ENCODE measurements at regions not wholly inside any gene's neighbourhood (a gene's known extent, or its start where the extent isn't known, plus 50 kb on each side); places are given as distances from the start of the nearest gene placed in this dataset.

DNA sequence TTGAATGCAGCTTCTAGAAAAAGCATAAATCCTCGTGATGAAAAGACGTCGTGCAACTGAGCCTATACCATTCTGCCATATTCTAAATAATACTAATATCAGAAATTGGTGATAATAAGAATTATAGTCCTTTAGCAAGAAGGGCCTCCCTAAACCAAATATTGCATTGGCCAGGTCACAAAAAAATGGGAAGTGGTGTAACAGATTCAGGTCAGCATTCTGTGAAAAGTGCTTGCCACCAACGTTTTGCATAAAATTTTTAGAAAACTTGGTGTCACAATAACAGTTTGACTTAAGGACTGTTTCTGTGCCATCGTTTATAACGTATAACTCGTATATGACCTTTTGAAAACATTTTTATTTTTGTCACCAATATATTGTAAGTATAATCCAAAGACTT is 603.6 kb downstream of the CPS1 start (continued):
- TF ChIP-seq, protein P1, sequence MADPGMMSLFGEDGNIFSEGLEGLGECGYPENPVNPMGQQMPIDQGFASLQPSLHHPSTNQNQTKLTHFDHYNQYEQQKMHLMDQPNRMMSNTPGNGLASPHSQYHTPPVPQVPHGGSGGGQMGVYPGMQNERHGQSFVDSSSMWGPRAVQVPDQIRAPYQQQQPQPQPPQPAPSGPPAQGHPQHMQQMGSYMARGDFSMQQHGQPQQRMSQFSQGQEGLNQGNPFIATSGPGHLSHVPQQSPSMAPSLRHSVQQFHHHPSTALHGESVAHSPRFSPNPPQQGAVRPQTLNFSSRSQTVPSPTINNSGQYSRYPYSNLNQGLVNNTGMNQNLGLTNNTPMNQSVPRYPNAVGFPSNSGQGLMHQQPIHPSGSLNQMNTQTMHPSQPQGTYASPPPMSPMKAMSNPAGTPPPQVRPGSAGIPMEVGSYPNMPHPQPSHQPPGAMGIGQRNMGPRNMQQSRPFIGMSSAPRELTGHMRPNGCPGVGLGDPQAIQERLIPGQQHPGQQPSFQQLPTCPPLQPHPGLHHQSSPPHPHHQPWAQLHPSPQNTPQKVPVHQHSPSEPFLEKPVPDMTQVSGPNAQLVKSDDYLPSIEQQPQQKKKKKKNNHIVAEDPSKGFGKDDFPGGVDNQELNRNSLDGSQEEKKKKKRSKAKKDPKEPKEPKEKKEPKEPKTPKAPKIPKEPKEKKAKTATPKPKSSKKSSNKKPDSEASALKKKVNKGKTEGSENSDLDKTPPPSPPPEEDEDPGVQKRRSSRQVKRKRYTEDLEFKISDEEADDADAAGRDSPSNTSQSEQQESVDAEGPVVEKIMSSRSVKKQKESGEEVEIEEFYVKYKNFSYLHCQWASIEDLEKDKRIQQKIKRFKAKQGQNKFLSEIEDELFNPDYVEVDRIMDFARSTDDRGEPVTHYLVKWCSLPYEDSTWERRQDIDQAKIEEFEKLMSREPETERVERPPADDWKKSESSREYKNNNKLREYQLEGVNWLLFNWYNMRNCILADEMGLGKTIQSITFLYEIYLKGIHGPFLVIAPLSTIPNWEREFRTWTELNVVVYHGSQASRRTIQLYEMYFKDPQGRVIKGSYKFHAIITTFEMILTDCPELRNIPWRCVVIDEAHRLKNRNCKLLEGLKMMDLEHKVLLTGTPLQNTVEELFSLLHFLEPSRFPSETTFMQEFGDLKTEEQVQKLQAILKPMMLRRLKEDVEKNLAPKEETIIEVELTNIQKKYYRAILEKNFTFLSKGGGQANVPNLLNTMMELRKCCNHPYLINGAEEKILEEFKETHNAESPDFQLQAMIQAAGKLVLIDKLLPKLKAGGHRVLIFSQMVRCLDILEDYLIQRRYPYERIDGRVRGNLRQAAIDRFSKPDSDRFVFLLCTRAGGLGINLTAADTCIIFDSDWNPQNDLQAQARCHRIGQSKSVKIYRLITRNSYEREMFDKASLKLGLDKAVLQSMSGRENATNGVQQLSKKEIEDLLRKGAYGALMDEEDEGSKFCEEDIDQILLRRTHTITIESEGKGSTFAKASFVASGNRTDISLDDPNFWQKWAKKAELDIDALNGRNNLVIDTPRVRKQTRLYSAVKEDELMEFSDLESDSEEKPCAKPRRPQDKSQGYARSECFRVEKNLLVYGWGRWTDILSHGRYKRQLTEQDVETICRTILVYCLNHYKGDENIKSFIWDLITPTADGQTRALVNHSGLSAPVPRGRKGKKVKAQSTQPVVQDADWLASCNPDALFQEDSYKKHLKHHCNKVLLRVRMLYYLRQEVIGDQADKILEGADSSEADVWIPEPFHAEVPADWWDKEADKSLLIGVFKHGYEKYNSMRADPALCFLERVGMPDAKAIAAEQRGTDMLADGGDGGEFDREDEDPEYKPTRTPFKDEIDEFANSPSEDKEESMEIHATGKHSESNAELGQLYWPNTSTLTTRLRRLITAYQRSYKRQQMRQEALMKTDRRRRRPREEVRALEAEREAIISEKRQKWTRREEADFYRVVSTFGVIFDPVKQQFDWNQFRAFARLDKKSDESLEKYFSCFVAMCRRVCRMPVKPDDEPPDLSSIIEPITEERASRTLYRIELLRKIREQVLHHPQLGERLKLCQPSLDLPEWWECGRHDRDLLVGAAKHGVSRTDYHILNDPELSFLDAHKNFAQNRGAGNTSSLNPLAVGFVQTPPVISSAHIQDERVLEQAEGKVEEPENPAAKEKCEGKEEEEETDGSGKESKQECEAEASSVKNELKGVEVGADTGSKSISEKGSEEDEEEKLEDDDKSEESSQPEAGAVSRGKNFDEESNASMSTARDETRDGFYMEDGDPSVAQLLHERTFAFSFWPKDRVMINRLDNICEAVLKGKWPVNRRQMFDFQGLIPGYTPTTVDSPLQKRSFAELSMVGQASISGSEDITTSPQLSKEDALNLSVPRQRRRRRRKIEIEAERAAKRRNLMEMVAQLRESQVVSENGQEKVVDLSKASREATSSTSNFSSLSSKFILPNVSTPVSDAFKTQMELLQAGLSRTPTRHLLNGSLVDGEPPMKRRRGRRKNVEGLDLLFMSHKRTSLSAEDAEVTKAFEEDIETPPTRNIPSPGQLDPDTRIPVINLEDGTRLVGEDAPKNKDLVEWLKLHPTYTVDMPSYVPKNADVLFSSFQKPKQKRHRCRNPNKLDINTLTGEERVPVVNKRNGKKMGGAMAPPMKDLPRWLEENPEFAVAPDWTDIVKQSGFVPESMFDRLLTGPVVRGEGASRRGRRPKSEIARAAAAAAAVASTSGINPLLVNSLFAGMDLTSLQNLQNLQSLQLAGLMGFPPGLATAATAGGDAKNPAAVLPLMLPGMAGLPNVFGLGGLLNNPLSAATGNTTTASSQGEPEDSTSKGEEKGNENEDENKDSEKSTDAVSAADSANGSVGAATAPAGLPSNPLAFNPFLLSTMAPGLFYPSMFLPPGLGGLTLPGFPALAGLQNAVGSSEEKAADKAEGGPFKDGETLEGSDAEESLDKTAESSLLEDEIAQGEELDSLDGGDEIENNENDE (IDR thresholded peaks at IDR 0.05; ENCODE audit: insufficient replicate concordance, low read length): no peak
- TF ChIP-seq CTCF (IDR thresholded peaks at IDR 0.05; ENCODE audit: control extremely low read depth in 1 of 3, insufficient read depth in 1 of 3, low read depth in 1 of 3, low read length in 3 of 3) (no peak), TAF1 (IDR thresholded peaks at IDR 0.05; ENCODE audit: low read depth, low read length) (no peak), RXRA (IDR thresholded peaks at IDR 0.05; ENCODE audit: insufficient read depth, low read depth, low read length) (no peak)
